DOHH2 (cell line): ENCODE measurements at regions not wholly inside any gene's neighbourhood (a gene's known extent, or its start where the extent isn't known, plus 50 kb on each side); places are given as distances from the start of the nearest gene placed in this dataset.

Experiments
- H3F3A ChIP-seq: fragments of 200-600 bp; sonication (generic), shearing (Covaris generic); 2 replicates; pipeline ENCODE4 v1.6.0; 2016; ENCODE audit warnings: antibody characterized with exemption, mild to moderate bottlenecking; ENCODE audit not compliant: control insufficient read depth, insufficient read depth
- H3K27ac ChIP-seq: fragments of 200-600 bp; sonication (generic); 2 replicates; pipeline ENCODE4 v1.5.1; 2014; ENCODE audit warnings: low read depth, mild to moderate bottlenecking, low read length, moderate library complexity
- H3K27me3 ChIP-seq: fragments of 200-600 bp; sonication (generic); 2 replicates; pipeline ENCODE4 v1.6.1; 2014; ENCODE audit warnings: mild to moderate bottlenecking, low read length, mixed read lengths; ENCODE audit not compliant: control insufficient read depth
- H3K36me3 ChIP-seq: fragments of 200-600 bp; sonication (generic); 2 replicates; pipeline ENCODE4 v1.6.1; 2014; ENCODE audit warnings: mild to moderate bottlenecking, low read length, moderate library complexity, mixed read lengths; ENCODE audit not compliant: control insufficient read depth
- H3K4me1 ChIP-seq: fragments of 200-600 bp; sonication (generic); 2 replicates; pipeline ENCODE4 v1.6.1; 2014; ENCODE audit warnings: mild to moderate bottlenecking, low read length, mixed read lengths; ENCODE audit not compliant: control insufficient read depth
- H3K4me2 ChIP-seq: fragments of 200-600 bp; sonication (generic); 2 replicates; pipeline ENCODE4 v1.6.0; 2014; ENCODE audit warnings: mild to moderate bottlenecking, low read length, moderate library complexity
- H3K4me3 ChIP-seq: fragments of 200-600 bp; sonication (generic); 2 replicates; pipeline ENCODE4 v1.5.1; 2014; ENCODE audit warnings: mild to moderate bottlenecking, low read length, mixed read lengths
- H3K79me2 ChIP-seq: fragments of 200-600 bp; sonication (generic); 2 replicates; pipeline ENCODE4 v1.6.1; 2014; ENCODE audit warnings: mild to moderate bottlenecking, low read length, mixed read lengths; ENCODE audit not compliant: control insufficient read depth
- H3K9me2 ChIP-seq: fragments of 200-600 bp; sonication (generic); replicated peaks from 2 replicates; pipeline ENCODE4 v1.6.1; 2014; ENCODE audit warnings: mild to moderate bottlenecking, low read length, mixed read lengths; ENCODE audit not compliant: control insufficient read depth
- H3K9me3 ChIP-seq: fragments of 200-600 bp; sonication (generic); 2 replicates; pipeline ENCODE4 v1.6.1; 2014; ENCODE audit warnings: antibody characterized with exemption, low read length, mixed read lengths; ENCODE audit not compliant: control insufficient read depth, insufficient read depth
- H4K20me1 ChIP-seq: fragments of 200-600 bp; sonication (generic); 2 replicates; pipeline ENCODE4 v1.6.0; 2014; ENCODE audit warnings: low read depth, mild to moderate bottlenecking, antibody characterized with exemption, low read length, moderate library complexity; ENCODE audit not compliant: control insufficient read depth, insufficient read depth
- EZH2phosphoT487 ChIP-seq: fragments of 200-600 bp; sonication (generic); IDR thresholded peaks from 2 replicates; pipeline ENCODE4 v1.6.1; 2017; ENCODE audit warnings: borderline replicate concordance, mild to moderate bottlenecking, antibody characterized with exemption, low read length, moderate library complexity, mixed read lengths
- TF ChIP-seq, protein P1 (sequence below): fragments of 200-600 bp; sonication (generic); IDR thresholded peaks from one replicate; pipeline ENCODE4 v1.5.1; 2014; ENCODE audit warnings: antibody characterized with exemption, mild to moderate bottlenecking, low read depth, low read length; ENCODE audit not compliant: poor library complexity, severe bottlenecking

DNA sequence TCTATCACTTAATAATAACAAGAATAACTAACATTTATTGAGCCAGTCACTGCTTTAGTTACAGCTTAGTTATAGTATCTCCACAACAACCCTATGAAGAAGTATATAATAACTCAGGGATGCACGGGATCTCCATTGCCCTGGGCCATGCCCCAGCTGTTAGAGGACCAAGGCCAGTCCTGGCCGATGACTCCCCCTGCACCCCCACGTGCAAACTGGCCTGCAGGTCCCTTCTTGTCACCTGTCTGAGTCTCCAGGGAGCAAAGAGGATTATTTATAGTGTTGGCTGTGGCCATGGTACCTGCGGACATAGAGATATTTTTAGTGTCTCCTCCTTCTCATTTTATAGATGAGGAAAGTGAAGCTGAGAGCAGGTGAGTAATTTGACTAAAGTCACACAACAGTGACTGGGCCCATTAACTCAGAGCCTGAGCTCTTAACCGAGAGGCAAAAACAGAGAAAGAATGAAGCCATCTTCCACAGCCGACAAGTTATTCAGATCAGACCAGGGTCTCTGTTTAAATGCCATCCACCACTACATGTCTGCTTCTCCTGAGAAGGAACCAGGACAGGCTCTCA, 94.4 kb downstream of the TMEM215 start:
- Histone ChIP-seq H3K9me3 (no peaks in the 10 kb centered on the region), H3F3A (no peaks in the 10 kb centered on the region), H3K4me2 (peak overlapping the region; percentile 37), H4K20me1 (no peaks in the 10 kb centered on the region), H3K27me3 (no peaks in the 10 kb centered on the region), H3K4me1 (peaks cover 16% of the 10 kb centered on the region), H3K9me2 (no peaks in the 10 kb centered on the region), H3K36me3 (no peaks in the 10 kb centered on the region), H3K27ac (no peak overlapping the region), H3K4me3 (peak overlapping the region; percentile 14), H3K79me2 (no peaks in the 10 kb centered on the region)
- no peak for TF ChIP-seq EZH2phosphoT487
- TF ChIP-seq, protein P1, sequence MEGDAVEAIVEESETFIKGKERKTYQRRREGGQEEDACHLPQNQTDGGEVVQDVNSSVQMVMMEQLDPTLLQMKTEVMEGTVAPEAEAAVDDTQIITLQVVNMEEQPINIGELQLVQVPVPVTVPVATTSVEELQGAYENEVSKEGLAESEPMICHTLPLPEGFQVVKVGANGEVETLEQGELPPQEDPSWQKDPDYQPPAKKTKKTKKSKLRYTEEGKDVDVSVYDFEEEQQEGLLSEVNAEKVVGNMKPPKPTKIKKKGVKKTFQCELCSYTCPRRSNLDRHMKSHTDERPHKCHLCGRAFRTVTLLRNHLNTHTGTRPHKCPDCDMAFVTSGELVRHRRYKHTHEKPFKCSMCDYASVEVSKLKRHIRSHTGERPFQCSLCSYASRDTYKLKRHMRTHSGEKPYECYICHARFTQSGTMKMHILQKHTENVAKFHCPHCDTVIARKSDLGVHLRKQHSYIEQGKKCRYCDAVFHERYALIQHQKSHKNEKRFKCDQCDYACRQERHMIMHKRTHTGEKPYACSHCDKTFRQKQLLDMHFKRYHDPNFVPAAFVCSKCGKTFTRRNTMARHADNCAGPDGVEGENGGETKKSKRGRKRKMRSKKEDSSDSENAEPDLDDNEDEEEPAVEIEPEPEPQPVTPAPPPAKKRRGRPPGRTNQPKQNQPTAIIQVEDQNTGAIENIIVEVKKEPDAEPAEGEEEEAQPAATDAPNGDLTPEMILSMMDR: no peak

DNA sequence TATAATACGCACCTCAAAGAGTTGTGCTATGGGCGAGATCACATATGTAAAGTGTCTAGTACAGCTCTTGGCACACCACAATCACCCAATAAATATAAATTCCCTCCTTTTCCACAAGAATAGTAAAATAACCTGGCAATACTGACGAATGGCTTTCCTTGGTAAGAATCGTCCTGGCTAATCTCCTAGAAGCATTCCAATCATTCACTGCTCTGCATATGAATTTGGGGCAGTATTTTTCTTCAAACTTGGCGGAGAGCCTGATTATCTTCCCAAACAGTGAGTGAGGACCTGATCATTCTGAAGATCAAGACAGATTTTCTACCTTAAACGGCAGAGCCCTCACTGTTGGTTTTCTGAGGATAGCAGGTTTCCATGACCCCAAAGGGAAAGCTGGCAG, 96.0 kb downstream of the TMEM215 start:
- no peak overlapping the region for H3K4me2 ChIP-seq
- no peaks in the 10 kb centered on the region for H3K9me2 ChIP-seq
- no peaks in the 10 kb centered on the region for H3K36me3 ChIP-seq
- H3K79me2 ChIP-seq: no peaks in the 10 kb centered on the region
- no peaks in the 10 kb centered on the region for H3K27me3 ChIP-seq
- TF ChIP-seq EZH2phosphoT487: no peak
- TF ChIP-seq, protein P1: no peak
- H3F3A ChIP-seq: no peaks in the 10 kb centered on the region
- no peaks in the 10 kb centered on the region for H4K20me1 ChIP-seq
- peaks cover 16% of the 10 kb centered on the region for H3K4me1 ChIP-seq
- H3K9me3 ChIP-seq: no peaks in the 10 kb centered on the region
- no peak overlapping the region for H3K4me3 ChIP-seq
- H3K27ac ChIP-seq: no peak overlapping the region

DNA sequence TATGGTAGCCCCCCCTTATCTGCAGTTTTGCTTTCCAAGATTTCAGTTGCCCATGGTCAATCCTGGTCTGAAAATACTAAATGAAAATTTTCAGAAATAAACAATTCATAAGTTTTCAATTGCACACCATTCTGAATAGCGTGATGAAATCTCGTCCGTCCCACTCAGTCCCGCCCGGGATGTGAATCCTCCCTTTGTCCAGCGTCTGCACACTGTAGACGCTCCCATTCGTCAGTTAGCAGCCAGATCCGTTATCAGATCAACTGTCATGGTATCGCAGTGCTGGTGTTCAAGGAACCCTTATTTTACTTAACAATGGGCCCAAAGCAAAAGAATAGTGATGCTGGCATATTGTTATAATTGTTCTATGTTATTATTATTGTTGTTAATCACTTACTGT, 98.6 kb downstream of the TMEM215 start:
- Histone ChIP-seq H3K27ac (no peak overlapping the region), H3K9me2 (no peaks in the 10 kb centered on the region), H3K36me3 (no peaks in the 10 kb centered on the region), H3K4me1 (peaks cover 13% of the 10 kb centered on the region), H3F3A (no peaks in the 10 kb centered on the region), H4K20me1 (no peaks in the 10 kb centered on the region), H3K4me3 (no peak overlapping the region), H3K27me3 (no peaks in the 10 kb centered on the region), H3K79me2 (no peaks in the 10 kb centered on the region), H3K4me2 (no peak overlapping the region), H3K9me3 (no peaks in the 10 kb centered on the region)
- TF ChIP-seq, protein P1: no peak
- no peak for TF ChIP-seq EZH2phosphoT487
